ENCODE measurements at regions not wholly inside any gene's neighbourhood (a gene's known extent, or its start where the extent isn't known, plus 50 kb on each side); places are given as distances from the start of the nearest gene placed in this dataset.
A peak's percentile ranks its signal among the peaks of the same experiment; 100 is the strongest.

DNA sequence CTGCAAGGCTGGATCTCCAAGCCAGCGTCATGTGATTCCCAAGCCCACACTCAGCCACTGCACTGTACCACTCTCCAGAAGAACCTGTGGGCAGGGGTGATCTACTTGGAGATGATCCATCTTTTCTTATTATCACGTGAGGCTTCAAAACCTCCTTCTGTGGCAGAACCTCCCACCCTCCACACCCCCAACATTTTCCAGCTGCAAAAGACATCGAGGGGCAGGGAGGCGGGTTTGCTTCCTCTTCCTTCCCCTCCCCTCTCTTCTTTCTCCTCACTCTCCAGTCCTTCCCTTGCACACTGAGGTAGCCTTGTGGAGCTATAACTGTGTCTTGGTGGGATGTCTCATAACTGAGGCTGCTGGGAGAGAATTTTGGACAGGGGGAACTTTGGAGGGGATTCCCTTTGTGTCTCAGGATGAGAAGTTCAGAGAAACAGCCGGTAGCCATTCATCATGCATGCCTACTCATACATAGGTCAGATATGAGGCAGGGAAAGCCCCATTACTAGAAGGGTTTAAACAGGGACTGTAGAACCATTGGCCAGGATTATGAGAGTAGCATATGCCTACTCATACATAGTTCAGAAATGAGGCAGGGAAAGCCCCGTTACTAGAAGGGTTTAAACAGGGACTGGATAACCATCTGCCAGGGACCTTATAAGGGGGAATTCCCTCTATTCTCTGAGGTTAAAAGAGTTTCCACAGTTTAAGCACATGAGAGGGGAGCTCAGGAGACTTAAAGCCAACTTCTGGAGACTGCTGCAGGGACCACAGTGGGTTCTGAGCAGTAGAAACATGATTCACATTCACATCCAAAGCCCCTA is 420.7 kb upstream of the CADM1 start:
- peaks cover 6% of the 10 kb centered on the region for H3K27me3 Mint-ChIP-seq
- no peak overlapping the region for H3K27ac Mint-ChIP-seq (ENCODE audit: low read depth)
- peaks cover 4% of the 10 kb centered on the region for H3K9me3 Mint-ChIP-seq
- DNase-seq (ENCODE audit: low spot score in 2 of 2) (no peak), ATAC-seq (replicated peaks; ENCODE audit: extremely low read depth, poor library complexity, severe bottlenecking) (no peak)
- H3K36me3 Mint-ChIP-seq (ENCODE audit: insufficient read depth): no peaks in the 10 kb centered on the region
- H3K4me1 Mint-ChIP-seq: no peaks in the 10 kb centered on the region
- H3K4me3 Mint-ChIP-seq: no peak overlapping the region

GRCh38 chr11:115922876-115923275 is 418.7 kb upstream of the CADM1 start:
- no peak for DNase-seq (ENCODE audit: low spot score in 2 of 2)
- H3K27me3 Mint-ChIP-seq: peaks cover 6% of the 10 kb centered on the region
- peaks cover 4% of the 10 kb centered on the region for H3K9me3 Mint-ChIP-seq
- ATAC-seq (replicated peaks; ENCODE audit: extremely low read depth, poor library complexity, severe bottlenecking): no peak
- no peaks in the 10 kb centered on the region for H3K4me1 Mint-ChIP-seq
- no peak overlapping the region for H3K4me3 Mint-ChIP-seq
- no peak overlapping the region for H3K27ac Mint-ChIP-seq (ENCODE audit: low read depth)
- H3K36me3 Mint-ChIP-seq (ENCODE audit: insufficient read depth): no peaks in the 10 kb centered on the region

DNA sequence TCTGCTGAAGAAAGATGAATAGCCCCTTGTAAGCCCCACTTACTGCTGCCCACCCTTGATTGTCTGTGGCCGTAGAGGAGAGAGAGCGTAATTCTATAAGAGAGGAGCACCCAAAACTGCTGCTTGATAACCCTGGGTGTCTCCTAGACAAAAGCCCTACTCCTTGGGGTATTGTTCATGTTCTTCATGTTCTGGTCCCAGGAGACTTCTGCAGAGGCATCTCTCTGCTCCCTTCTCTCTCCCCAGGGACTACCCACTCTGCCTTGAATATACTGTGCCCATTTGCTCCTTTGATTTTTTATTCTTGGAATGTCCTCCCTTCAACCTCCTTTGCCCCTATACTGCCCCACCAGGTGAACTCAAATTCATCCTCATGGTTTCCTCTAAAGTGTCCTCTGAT is 417.8 kb upstream of the CADM1 start:
- peaks cover 6% of the 10 kb centered on the region for H3K27me3 Mint-ChIP-seq
- no peak overlapping the region for H3K4me3 Mint-ChIP-seq
- no peak overlapping the region for H3K27ac Mint-ChIP-seq (ENCODE audit: low read depth)
- no peaks in the 10 kb centered on the region for H3K4me1 Mint-ChIP-seq
- DNase-seq (ENCODE audit: low spot score in 2 of 2): no peak
- H3K36me3 Mint-ChIP-seq (ENCODE audit: insufficient read depth): no peaks in the 10 kb centered on the region
- no peaks in the 10 kb centered on the region for H3K9me3 Mint-ChIP-seq
- no peak for ATAC-seq (replicated peaks; ENCODE audit: extremely low read depth, poor library complexity, severe bottlenecking)

GRCh38 chr11:115921540-115921939 is 417.3 kb upstream of the CADM1 start:
- no peaks in the 10 kb centered on the region for H3K4me1 Mint-ChIP-seq

GRCh38 chr11:115920841-115921480 is 416.7 kb upstream of the CADM1 start:
- ATAC-seq (replicated peaks; ENCODE audit: extremely low read depth, poor library complexity, severe bottlenecking): no peak
- DNase-seq (ENCODE audit: low spot score in 2 of 2): no peak
- Mint-ChIP-seq H3K36me3 (ENCODE audit: insufficient read depth) (no peaks in the 10 kb centered on the region), H3K27ac (ENCODE audit: low read depth) (no peak overlapping the region), H3K27me3 (peaks cover 6% of the 10 kb centered on the region), H3K4me3 (no peak overlapping the region), H3K9me3 (no peaks in the 10 kb centered on the region), H3K4me1 (no peaks in the 10 kb centered on the region)

More at GRCh38 chr11:115921540-115921939, 417.3 kb upstream of the CADM1 start:
- DNase-seq (ENCODE audit: low spot score in 2 of 2): no peak
- ATAC-seq (replicated peaks; ENCODE audit: extremely low read depth, poor library complexity, severe bottlenecking): no peak
- peaks cover 6% of the 10 kb centered on the region for H3K27me3 Mint-ChIP-seq
- H3K36me3 Mint-ChIP-seq (ENCODE audit: insufficient read depth): no peaks in the 10 kb centered on the region
- H3K9me3 Mint-ChIP-seq: no peaks in the 10 kb centered on the region
- H3K27ac Mint-ChIP-seq (ENCODE audit: low read depth): no peak overlapping the region
- H3K4me3 Mint-ChIP-seq: no peak overlapping the region

- no peaks in the 10 kb centered on the region for H3K9me3 Mint-ChIP-seq
- no peaks in the 10 kb centered on the region for H3K36me3 Mint-ChIP-seq (ENCODE audit: insufficient read depth)
- H3K4me1 Mint-ChIP-seq: no peaks in the 10 kb centered on the region
- no peak for DNase-seq (ENCODE audit: low spot score in 2 of 2)
- ATAC-seq (replicated peaks; ENCODE audit: extremely low read depth, poor library complexity, severe bottlenecking): no peak
- H3K27ac Mint-ChIP-seq (ENCODE audit: low read depth): no peak overlapping the region
- H3K4me3 Mint-ChIP-seq: no peak overlapping the region
- peaks cover 6% of the 10 kb centered on the region for H3K27me3 Mint-ChIP-seq
Measured at GRCh38 chr11:115920092-115920461, 415.9 kb upstream of the CADM1 start.

GRCh38 chr11:115919341-115920091 is 415.3 kb upstream of the CADM1 start:
- Mint-ChIP-seq H3K9me3 (no peaks in the 10 kb centered on the region), H3K36me3 (ENCODE audit: insufficient read depth) (no peaks in the 10 kb centered on the region), H3K4me1 (no peaks in the 10 kb centered on the region), H3K4me3 (no peak overlapping the region), H3K27me3 (peaks cover 6% of the 10 kb centered on the region), H3K27ac (ENCODE audit: low read depth) (no peak overlapping the region)
- DNase-seq (ENCODE audit: low spot score in 2 of 2) (no peak), ATAC-seq (replicated peaks; ENCODE audit: extremely low read depth, poor library complexity, severe bottlenecking) (no peak)

DNA sequence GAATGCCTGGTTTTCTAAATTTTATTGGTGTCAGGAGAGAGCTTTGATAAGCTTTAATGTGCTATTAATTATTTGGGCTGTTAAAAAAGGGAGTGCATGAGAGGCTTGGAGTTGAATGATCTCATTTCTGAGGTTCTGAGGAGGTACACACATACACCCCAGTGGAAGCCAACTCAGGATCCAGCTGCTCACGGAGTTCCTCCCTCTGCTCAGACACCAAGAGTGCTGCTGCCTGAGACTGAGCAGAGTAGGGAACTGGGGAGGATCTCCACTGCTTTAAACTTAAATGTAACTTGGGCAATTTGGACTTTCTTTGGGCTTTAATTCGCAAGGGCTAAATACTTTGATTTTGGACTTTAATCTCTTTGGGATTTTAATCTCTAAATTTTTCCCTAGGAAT is 414.4 kb upstream of the CADM1 start:
- Mint-ChIP-seq H3K27me3 (peaks cover 6% of the 10 kb centered on the region), H3K36me3 (ENCODE audit: insufficient read depth) (no peaks in the 10 kb centered on the region), H3K27ac (ENCODE audit: low read depth) (no peak overlapping the region), H3K4me3 (no peak overlapping the region), H3K4me1 (no peaks in the 10 kb centered on the region), H3K9me3 (no peaks in the 10 kb centered on the region)
- DNase-seq (ENCODE audit: low spot score in 2 of 2) (no peak), ATAC-seq (replicated peaks; ENCODE audit: extremely low read depth, poor library complexity, severe bottlenecking) (no peak)

DNA sequence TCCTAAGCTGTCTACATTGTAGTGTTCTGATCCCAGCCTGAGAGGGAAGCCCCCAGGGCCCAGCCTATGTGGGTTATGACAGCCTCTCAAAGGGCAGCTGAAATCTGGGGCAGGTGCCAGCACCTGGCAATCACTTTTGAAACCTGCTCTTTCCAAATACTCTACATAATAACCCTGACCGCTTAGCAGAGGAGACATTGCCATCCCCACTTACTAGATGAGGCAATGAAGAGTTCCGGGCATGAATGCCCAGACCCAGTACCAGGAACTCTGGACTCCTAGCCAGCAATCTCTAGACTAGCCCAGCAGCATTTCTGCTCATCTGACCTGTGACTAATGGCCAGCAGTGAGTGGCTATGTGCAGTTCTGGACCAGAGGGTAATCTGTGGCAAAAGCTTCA is 412.4 kb upstream of the CADM1 start:
- H3K9me3 Mint-ChIP-seq: no peaks in the 10 kb centered on the region
- no peak overlapping the region for H3K4me3 Mint-ChIP-seq
- H3K27me3 Mint-ChIP-seq: no peaks in the 10 kb centered on the region
- no peak for ATAC-seq (replicated peaks; ENCODE audit: extremely low read depth, poor library complexity, severe bottlenecking)
- no peak for DNase-seq (ENCODE audit: low spot score in 2 of 2)
- H3K36me3 Mint-ChIP-seq (ENCODE audit: insufficient read depth): no peaks in the 10 kb centered on the region
- H3K4me1 Mint-ChIP-seq: no peaks in the 10 kb centered on the region
- H3K27ac Mint-ChIP-seq (ENCODE audit: low read depth): no peak overlapping the region

DNA sequence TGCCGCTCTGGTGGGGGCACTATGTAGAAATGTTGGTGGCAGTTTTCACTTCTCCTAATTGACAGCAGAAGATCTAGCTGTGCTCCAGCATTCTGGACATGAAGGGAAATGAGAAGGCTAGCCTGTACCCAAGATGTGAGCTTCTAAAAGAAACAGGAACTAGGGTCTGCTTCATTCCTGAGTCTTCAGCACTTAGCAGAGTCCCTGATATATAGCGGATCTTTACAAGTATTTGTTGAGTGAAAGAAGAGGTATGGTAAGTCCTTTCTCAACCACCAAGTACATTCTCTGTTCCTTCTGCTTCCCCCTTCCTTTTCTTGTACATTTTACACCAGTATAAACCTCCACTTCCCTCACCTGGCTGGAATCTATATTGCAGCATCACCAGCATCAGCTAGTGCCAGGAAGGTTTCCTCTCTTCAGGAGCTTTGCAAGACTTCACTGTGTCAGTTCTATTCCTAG is 408.3 kb upstream of the CADM1 start:
- H3K9me3 Mint-ChIP-seq: no peaks in the 10 kb centered on the region
- H3K4me3 Mint-ChIP-seq: no peak overlapping the region
- H3K4me1 Mint-ChIP-seq: no peaks in the 10 kb centered on the region
- no peak overlapping the region for H3K27ac Mint-ChIP-seq (ENCODE audit: low read depth)
- DNase-seq (ENCODE audit: low spot score in 2 of 2) (no peak), ATAC-seq (replicated peaks; ENCODE audit: extremely low read depth, poor library complexity, severe bottlenecking) (peak; percentile 19)
- no peaks in the 10 kb centered on the region for H3K27me3 Mint-ChIP-seq
- no peaks in the 10 kb centered on the region for H3K36me3 Mint-ChIP-seq (ENCODE audit: insufficient read depth)

- no peak overlapping the region for H3K27ac Mint-ChIP-seq (ENCODE audit: low read depth)
- no peaks in the 10 kb centered on the region for H3K9me3 Mint-ChIP-seq
- ATAC-seq (replicated peaks; ENCODE audit: extremely low read depth, poor library complexity, severe bottlenecking) (no peak), DNase-seq (ENCODE audit: low spot score in 2 of 2) (no peak)
- H3K27me3 Mint-ChIP-seq: no peaks in the 10 kb centered on the region
- H3K4me1 Mint-ChIP-seq: no peaks in the 10 kb centered on the region
- H3K4me3 Mint-ChIP-seq: no peak overlapping the region
- no peaks in the 10 kb centered on the region for H3K36me3 Mint-ChIP-seq (ENCODE audit: insufficient read depth)
Measured at GRCh38 chr11:115911613-115912346, 407.6 kb upstream of the CADM1 start.

DNA sequence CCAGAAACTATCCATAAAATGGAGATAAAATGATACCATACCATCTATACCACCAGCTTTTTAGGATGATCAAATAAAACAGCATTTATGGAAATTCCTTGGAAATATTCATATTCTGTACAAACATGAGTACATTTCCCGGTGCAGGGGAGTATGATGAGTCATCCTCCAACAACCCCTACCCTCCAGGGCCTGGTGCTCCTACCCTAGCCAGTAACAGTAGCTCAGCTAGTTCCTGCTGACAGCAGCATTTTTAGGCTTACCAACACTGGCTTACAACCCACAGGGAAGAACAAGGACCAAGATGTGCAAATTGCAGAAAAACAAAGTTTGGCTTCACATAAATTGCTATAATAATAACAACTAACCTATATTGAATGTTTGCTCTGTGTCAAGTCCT is 406.2 kb upstream of the CADM1 start:
- no peak for ATAC-seq (replicated peaks; ENCODE audit: extremely low read depth, poor library complexity, severe bottlenecking)
- Mint-ChIP-seq H3K36me3 (ENCODE audit: insufficient read depth) (no peaks in the 10 kb centered on the region), H3K4me1 (no peaks in the 10 kb centered on the region), H3K4me3 (no peak overlapping the region), H3K27ac (ENCODE audit: low read depth) (no peak overlapping the region), H3K9me3 (no peaks in the 10 kb centered on the region), H3K27me3 (peaks cover 3% of the 10 kb centered on the region)
- DNase-seq (ENCODE audit: low spot score in 2 of 2): no peak

All from central memory CD8-positive, alpha-beta T cell (primary cell).